PC-3 (cell line): ENCODE measurements at regions not wholly inside any gene's neighbourhood (a gene's known extent, or its start where the extent isn't known, plus 50 kb on each side); places are given as distances from the start of the nearest gene placed in this dataset.

Experiments used
- ATAC-seq: fragments of 200-7000 bp; cut with Tn5 transposase; 2 replicates; pipeline ENCODE4 v1.9.1; 2020; ENCODE audit warnings: mild to moderate bottlenecking, moderate library complexity
- BruUV-seq: library from RNA; stranded (reverse); fragments of 400-500 nt; replicated peaks from 2 replicates; lab custom pipeline; 2021; lab: Mats Ljungman, UMichigan
- CTCF ChIA-PET: fragments of 300-600 bp; sonication (Branson Sonifier 250); formaldehyde crosslinking; loops from one replicate; lab custom pipeline; 2022; ENCODE audit warnings: antibody characterized with exemption; lab: Charles Lee
- POLR2A ChIA-PET: fragments of 300-600 bp; sonication (Branson Sonifier 250); formaldehyde crosslinking; loops from one replicate; lab custom pipeline; 2022; ENCODE audit warnings: antibody characterized with exemption; ENCODE audit not compliant: unreplicated experiment; lab: Charles Lee
- DNase-seq: peaks from one replicate; pipeline ENCODE4 v3.0.0-alpha.2; 2015
- H2AFZ ChIP-seq: fragments of 300-600 bp; sonication (generic); 2 replicates; pipeline ENCODE4 v1.6.0; 2016; ENCODE audit warnings: antibody characterized with exemption, low read length
- H3F3A ChIP-seq: fragments of 300-600 bp; sonication (generic); one replicate; pipeline ENCODE4 v1.6.0; 2017; ENCODE audit warnings: antibody characterized with exemption, low read length, control low read depth, mild to moderate bottlenecking; ENCODE audit not compliant: unreplicated experiment
- H3K27ac ChIP-seq: fragments of 300-600 bp; sonication (generic); 2 replicates; pipeline ENCODE4 v1.5.1; 2016; ENCODE audit warnings: mild to moderate bottlenecking, low read length
- H3K27me3 ChIP-seq: fragments of 300-600 bp; sonication (generic); 2 replicates; pipeline ENCODE4 v1.6.1; 2016; ENCODE audit warnings: low read length, mixed read lengths
- H3K36me3 ChIP-seq: fragments of 300-600 bp; sonication (generic); 2 replicates; pipeline ENCODE4 v1.6.1; 2016; ENCODE audit warnings: low read depth, mixed run types, low read length, mixed read lengths
- H3K4me1 ChIP-seq: fragments of 300-600 bp; sonication (generic); 2 replicates; pipeline ENCODE4 v1.5.1; 2016; ENCODE audit warnings: low read length; ENCODE audit not compliant: insufficient read depth
- H3K4me2 ChIP-seq: fragments of 300-600 bp; sonication (generic); 2 replicates; pipeline ENCODE4 v1.6.0; 2016; ENCODE audit warnings: low read length
- H3K4me3 ChIP-seq: fragments of 300-600 bp; sonication (generic); 2 replicates; pipeline ENCODE4 v1.5.1; 2016; ENCODE audit warnings: mild to moderate bottlenecking, low read length, mixed read lengths
- H3K79me2 ChIP-seq: fragments of 300-600 bp; sonication (generic); 2 replicates; pipeline ENCODE4 v1.6.1; 2017; ENCODE audit warnings: low read length, mixed read lengths
- H3K9ac ChIP-seq: fragments of 300-600 bp; sonication (generic); 2 replicates; pipeline ENCODE4 v1.6.0; 2016; ENCODE audit warnings: mild to moderate bottlenecking, low read length
- H3K9me2 ChIP-seq: fragments of 300-600 bp; sonication (generic); replicated peaks from 2 replicates; pipeline ENCODE4 v1.6.1; 2016; ENCODE audit warnings: mixed run types, low read length, mixed read lengths
- H3K9me3 ChIP-seq: fragments of 300-600 bp; sonication (generic); 2 replicates; pipeline ENCODE4 v1.6.1; 2016; ENCODE audit warnings: low read length, mixed read lengths
- H4K20me1 ChIP-seq: fragments of 300-600 bp; sonication (generic); 2 replicates; pipeline ENCODE4 v1.6.1; 2016; ENCODE audit warnings: low read length, mixed read lengths
- EZH2 ChIP-seq: fragments of 300-600 bp; sonication (generic); IDR thresholded peaks from one replicate; pipeline ENCODE4 v1.6.1; 2017; ENCODE audit warnings: antibody characterized with exemption, mild to moderate bottlenecking, low read length; ENCODE audit not compliant: unreplicated experiment
- EZH2phosphoT487 ChIP-seq: fragments of 300-600 bp; sonication (generic); IDR thresholded peaks from 2 replicates; pipeline ENCODE4 v1.6.1; 2018; ENCODE audit warnings: mild to moderate bottlenecking, antibody characterized with exemption, low read length, borderline replicate concordance
- intact Hi-C: fragments of 100-400 bp; cut with micrococcal nuclease; formaldehyde crosslinking; loops from 2 replicates; pipeline ENCODE4 v1.9.0; 2023
- TF ChIP-seq, protein P1 (sequence below): fragments of 300-600 bp; sonication (generic); conservative IDR thresholded peaks from 2 replicates; pipeline ENCODE4 v1.5.1; 2017; ENCODE audit warnings: antibody characterized with exemption, low read depth, mild to moderate bottlenecking, low read length

DNA sequence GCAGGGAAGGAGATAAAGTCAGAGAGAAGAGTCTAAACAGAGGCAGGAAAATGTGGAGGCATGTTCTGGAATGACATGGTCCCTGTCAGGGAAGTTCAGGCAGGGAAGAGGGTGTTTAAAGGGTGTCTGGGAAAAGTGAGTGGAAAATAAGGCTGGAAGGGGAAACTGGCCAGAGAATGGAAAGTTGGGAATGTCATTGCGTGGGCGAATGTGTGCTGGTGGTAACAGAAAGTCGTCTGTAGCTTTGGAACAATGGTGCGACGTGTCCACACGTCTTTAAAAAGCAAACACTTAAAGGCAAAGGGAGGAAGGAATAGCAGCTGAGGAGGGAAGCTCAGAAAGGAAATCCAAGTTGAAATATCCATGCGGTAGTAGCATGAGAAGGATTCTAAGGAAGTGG, 469.5 kb upstream of the SALL3 start:
- Histone ChIP-seq H4K20me1 (no peaks in the 10 kb centered on the region), H3K9me3 (no peaks in the 10 kb centered on the region), H3K9me2 (no peaks in the 10 kb centered on the region), H3K4me3 (no peak overlapping the region), H3K27me3 (peaks cover 25% of the 10 kb centered on the region), H3K36me3 (no peaks in the 10 kb centered on the region), H3K4me2 (no peak overlapping the region), H3F3A (no peaks in the 10 kb centered on the region), H3K27ac (no peak overlapping the region), H3K4me1 (no peaks in the 10 kb centered on the region), H3K79me2 (no peaks in the 10 kb centered on the region), H3K9ac (no peak overlapping the region), H2AFZ (no peak overlapping the region)
- no peak for TF ChIP-seq EZH2phosphoT487
- TF ChIP-seq, protein P1, sequence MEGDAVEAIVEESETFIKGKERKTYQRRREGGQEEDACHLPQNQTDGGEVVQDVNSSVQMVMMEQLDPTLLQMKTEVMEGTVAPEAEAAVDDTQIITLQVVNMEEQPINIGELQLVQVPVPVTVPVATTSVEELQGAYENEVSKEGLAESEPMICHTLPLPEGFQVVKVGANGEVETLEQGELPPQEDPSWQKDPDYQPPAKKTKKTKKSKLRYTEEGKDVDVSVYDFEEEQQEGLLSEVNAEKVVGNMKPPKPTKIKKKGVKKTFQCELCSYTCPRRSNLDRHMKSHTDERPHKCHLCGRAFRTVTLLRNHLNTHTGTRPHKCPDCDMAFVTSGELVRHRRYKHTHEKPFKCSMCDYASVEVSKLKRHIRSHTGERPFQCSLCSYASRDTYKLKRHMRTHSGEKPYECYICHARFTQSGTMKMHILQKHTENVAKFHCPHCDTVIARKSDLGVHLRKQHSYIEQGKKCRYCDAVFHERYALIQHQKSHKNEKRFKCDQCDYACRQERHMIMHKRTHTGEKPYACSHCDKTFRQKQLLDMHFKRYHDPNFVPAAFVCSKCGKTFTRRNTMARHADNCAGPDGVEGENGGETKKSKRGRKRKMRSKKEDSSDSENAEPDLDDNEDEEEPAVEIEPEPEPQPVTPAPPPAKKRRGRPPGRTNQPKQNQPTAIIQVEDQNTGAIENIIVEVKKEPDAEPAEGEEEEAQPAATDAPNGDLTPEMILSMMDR, result no peak
- no peak for TF ChIP-seq EZH2
- POLR2A ChIA-PET, result no interaction called here
- no TSS peak for BruUV-seq
- intact Hi-C loops, result no loop called here
- ATAC-seq, result no peak
- no peak for DNase-seq
- CTCF ChIA-PET, result no interaction called here

DNA sequence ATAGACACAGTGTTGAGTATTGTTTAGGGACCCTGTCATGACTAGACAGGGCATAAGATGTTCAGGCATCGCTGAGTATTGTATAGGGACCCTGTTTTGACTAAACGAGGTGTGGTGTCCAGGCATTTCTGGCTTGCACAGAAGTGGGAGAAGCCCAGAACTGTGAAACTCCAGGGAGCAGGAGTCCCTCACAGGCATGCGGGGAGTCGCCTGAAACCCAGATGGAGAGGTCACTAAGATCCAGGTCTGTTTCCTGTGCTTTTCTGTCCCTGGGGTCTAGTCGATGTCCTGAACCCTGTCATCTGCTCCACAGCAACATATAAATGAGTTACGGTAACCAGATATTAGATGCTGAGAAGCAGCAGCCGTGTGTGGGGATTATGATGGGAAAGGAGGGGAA, 469.0 kb upstream of the SALL3 start:
- DNase-seq, result no peak
- Histone ChIP-seq H2AFZ (no peak overlapping the region), H3K4me3 (no peak overlapping the region), H4K20me1 (no peaks in the 10 kb centered on the region), H3K27ac (no peak overlapping the region), H3K79me2 (no peaks in the 10 kb centered on the region), H3K27me3 (peaks cover 22% of the 10 kb centered on the region), H3K36me3 (no peaks in the 10 kb centered on the region), H3K9me2 (no peaks in the 10 kb centered on the region), H3K9me3 (no peaks in the 10 kb centered on the region), H3K4me1 (no peaks in the 10 kb centered on the region), H3F3A (no peaks in the 10 kb centered on the region), H3K4me2 (no peak overlapping the region), H3K9ac (no peak overlapping the region)
- CTCF ChIA-PET, result no interaction called here
- intact Hi-C loops, result no loop called here
- no TSS peak for BruUV-seq
- TF ChIP-seq EZH2, result no peak
- TF ChIP-seq, protein P1, result no peak
- TF ChIP-seq EZH2phosphoT487, result no peak
- no peak for ATAC-seq
- POLR2A ChIA-PET, result no interaction called here

DNA sequence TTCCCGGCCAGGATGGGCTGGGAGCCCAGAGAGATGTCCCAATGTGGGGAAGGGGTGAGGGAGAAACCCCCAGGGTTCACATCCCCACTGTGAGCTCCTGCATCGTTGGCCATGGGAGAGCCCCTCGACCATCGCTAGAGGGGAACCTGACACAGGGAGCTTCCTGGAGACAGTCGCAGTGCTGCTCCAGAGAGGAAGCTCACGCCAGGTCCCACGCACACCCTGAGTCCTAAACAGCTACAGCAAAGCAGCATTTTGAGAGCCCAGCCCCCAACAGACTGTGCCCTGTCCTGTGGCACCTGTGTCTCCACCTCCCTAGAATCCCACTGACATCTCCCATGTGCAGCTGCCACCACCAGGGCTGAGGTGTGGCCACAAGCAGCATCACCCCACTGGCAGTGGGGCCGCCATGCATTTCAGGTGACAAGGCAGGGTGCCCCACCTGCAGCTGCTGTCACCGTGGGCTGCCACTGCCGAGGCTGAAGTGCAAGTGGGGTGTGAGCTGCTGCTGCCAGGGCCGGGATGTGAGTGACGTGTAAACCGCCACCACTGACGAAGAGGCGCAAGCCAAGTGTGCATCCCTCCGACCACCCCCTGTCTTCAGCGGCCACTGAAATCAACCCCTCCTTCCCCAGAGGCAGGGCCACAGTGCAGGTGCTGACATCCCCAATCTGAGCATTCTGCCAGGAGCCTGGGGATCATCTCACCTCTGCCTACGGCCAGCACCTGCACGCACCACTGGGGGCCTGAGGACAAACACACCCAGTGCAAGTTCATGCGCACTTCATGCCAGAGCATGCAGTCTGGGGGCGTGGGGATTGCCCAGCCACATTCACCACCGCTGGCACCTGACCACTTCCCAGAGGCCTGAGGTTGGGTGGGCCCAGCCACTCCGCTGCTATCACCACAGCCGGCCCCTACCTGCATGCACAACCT, 467.7 kb upstream of the SALL3 start:
- no peak overlapping the region for H2AFZ ChIP-seq
- DNase-seq (no peak), ATAC-seq (no peak)
- BruUV-seq, result no TSS peak
- no peak overlapping the region for H3K4me3 ChIP-seq
- no peak overlapping the region for H3K9ac ChIP-seq
- H4K20me1 ChIP-seq, result no peaks in the 10 kb centered on the region
- no peak for TF ChIP-seq EZH2phosphoT487
- TF ChIP-seq EZH2, result no peak
- TF ChIP-seq, protein P1, result no peak
- H3K79me2 ChIP-seq, result no peaks in the 10 kb centered on the region
- H3K4me2 ChIP-seq, result no peak overlapping the region
- H3K9me2 ChIP-seq, result no peaks in the 10 kb centered on the region
- H3K36me3 ChIP-seq, result no peaks in the 10 kb centered on the region
- CTCF ChIA-PET, result no interaction called here
- H3K4me1 ChIP-seq, result no peaks in the 10 kb centered on the region
- H3F3A ChIP-seq, result no peaks in the 10 kb centered on the region
- POLR2A ChIA-PET, result no interaction called here
- intact Hi-C loops, result no loop called here
- peaks cover 9% of the 10 kb centered on the region for H3K27me3 ChIP-seq
- no peaks in the 10 kb centered on the region for H3K9me3 ChIP-seq
- H3K27ac ChIP-seq, result no peak overlapping the region
